ENCODE measurements at regions not wholly inside any gene's neighbourhood (a gene's known extent, or its start where the extent isn't known, plus 50 kb on each side); places are given as distances from the start of the nearest gene placed in this dataset.
A peak's percentile ranks its signal among the peaks of the same experiment; 100 is the strongest.

GRCh38 chr5:54725391-54726280 lies 208.1 kb downstream of the SNX18 start:
- TF ChIP-seq CTCF (IDR thresholded peaks at IDR 0.05) = no peak
- Histone ChIP-seq H3K9me3 (no peaks in the 10 kb centered on the region), H3K27me3 (no peaks in the 10 kb centered on the region), H3K4me1 (no peaks in the 10 kb centered on the region), H3K36me3 (no peaks in the 10 kb centered on the region), H3K27ac (no peak overlapping the region), H3K4me3 (no peak overlapping the region)
- DNase-seq (ENCODE audit: low spot score) = no peak

DNA sequence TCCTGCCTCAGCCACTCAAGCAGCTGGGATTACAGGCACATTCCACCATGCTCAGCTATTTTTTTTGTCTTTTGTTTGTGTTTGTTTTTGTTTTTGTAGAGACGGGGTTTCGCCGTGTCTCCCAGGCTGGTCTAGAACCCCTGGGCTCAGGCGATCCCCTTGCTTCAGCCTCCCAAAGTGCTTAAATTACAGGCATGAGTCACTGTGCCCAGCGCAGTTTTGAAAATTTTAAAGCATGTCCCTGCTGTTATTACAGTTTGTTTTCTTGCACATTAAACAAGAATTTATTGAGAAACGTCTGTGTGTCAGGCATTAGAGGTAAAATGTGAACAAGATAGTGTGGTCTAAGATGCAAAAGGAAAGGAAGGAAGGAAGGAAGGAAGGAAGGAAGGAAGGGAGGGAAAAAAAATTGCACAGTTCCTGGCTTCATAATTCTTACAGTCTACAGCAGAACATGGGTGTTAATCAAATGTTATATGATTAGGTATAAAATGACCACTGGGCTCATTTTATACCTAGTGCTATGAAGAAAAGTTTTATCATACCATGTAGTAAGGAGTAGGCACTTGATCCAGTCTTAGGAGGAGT lies 205.4 kb downstream of the SNX18 start:
- no peak overlapping the region for H3K4me3 ChIP-seq
- H3K27ac ChIP-seq = no peak overlapping the region
- no peaks in the 10 kb centered on the region for H3K36me3 ChIP-seq
- no peaks in the 10 kb centered on the region for H3K9me3 ChIP-seq
- peaks cover 0 to 19% of the 10 kb centered on the region in 2 donors for H3K4me1 ChIP-seq
- TF ChIP-seq CTCF (IDR thresholded peaks at IDR 0.05) = no peak
- DNase-seq (ENCODE audit: low spot score) = no peak
- no peaks in the 10 kb centered on the region for H3K27me3 ChIP-seq

DNA sequence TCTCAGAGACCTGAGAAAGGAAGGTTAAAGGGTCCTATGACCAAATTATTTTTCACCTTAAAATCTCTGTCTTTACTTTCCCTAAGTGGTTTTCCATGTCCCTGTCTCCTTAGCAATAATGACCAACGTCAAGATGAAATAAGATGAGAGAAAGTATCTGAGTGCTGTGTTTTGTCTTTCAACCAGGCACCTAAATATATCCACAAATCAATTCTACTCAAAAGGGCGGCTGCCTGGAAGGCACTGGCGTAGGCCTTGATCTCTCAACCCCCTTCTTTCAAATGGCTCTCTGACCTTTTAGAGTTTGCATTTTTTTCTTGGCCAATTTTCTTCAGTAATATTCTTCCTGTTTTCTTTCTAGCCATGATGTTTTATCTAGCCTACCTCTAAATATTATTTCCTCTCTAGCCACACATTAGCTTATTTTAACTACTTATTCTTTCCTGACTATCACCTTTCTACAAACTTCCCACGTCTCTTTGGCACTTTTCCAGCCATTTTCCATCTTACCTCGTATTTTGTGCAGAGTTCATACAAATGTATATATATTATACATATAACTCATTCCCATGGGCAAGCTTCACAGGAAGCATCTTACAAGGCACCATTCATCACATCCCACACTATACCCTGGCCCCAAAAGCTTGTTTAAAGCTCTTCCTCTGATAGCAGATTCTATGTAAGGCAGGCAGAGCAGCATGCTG lies 204.5 kb downstream of the SNX18 start:
- no peak overlapping the region for H3K4me3 ChIP-seq
- no peaks in the 10 kb centered on the region for H3K27me3 ChIP-seq
- no peaks in the 10 kb centered on the region for H3K36me3 ChIP-seq
- H3K27ac ChIP-seq = no peak overlapping the region
- no peaks in the 10 kb centered on the region for H3K9me3 ChIP-seq
- peaks cover 0 to 19% of the 10 kb centered on the region in 2 donors for H3K4me1 ChIP-seq
- no peak for TF ChIP-seq CTCF (IDR thresholded peaks at IDR 0.05)
- DNase-seq (ENCODE audit: low spot score) = no peak

GRCh38 chr5:54721116-54721515 lies 203.6 kb downstream of the SNX18 start:
- Histone ChIP-seq H3K36me3 (no peaks in the 10 kb centered on the region), H3K4me3 (no peak overlapping the region), H3K4me1 (peaks cover 0 to 19% of the 10 kb centered on the region in 2 donors), H3K9me3 (peaks cover 0 to 4% of the 10 kb centered on the region in 2 donors), H3K27ac (no peak overlapping the region), H3K27me3 (no peaks in the 10 kb centered on the region)
- TF ChIP-seq CTCF (IDR thresholded peaks at IDR 0.05) = no peak
- no peak for DNase-seq (ENCODE audit: low spot score)

GRCh38 chr5:54720341-54720740 lies 202.8 kb downstream of the SNX18 start:
- Histone ChIP-seq H3K27me3 (no peaks in the 10 kb centered on the region), H3K36me3 (no peaks in the 10 kb centered on the region), H3K4me1 (peaks cover 0 to 19% of the 10 kb centered on the region in 2 donors), H3K9me3 (peaks cover 0 to 4% of the 10 kb centered on the region in 2 donors), H3K4me3 (no peak overlapping the region), H3K27ac (peak overlapping the region in 1 of 2 donors; percentile 78)
- DNase-seq (ENCODE audit: low spot score) = no peak
- no peak for TF ChIP-seq CTCF (IDR thresholded peaks at IDR 0.05)

Data from right atrium auricular region (tissue), 2 donors.